Natural killer cell treated with Interleukin-12 subunit alpha and Interleukin-12 subunit beta and Interleukin-15 and Interleukin-18, amount 100 ng/mL, for 72 hours (primary cell): ENCODE measurements at regions not wholly inside any gene's neighbourhood (a gene's known extent, or its start where the extent isn't known, plus 50 kb on each side); places are given as distances from the start of the nearest gene placed in this dataset.
A peak's percentile ranks its signal among the peaks of the same experiment; 100 is the strongest.

Source experiments
- ATAC-seq, 2 donors: fragments of 150-1000 bp; cut with Tn5 transposase in 1 of 2; sonication (Bioruptor Pico), chemical (Tn5 transposase) in 1 of 2; 2 replicates each; pipeline ENCODE4 v1.10.0; 2021
- DNase-seq: peaks from one replicate; pipeline ENCODE4 v3.0.0; 2022; ENCODE audit warnings: low spot score
- H3K27ac Mint-ChIP-seq, 2 donors: 1 replicate in 1 of 2; 2 replicates in 1 of 2; pipeline ENCODE4 v1.8.0; 2022; ENCODE audit warnings: mixed read lengths in 2 of 2, mild to moderate bottlenecking in 1 of 2, moderate library complexity in 1 of 2
- H3K27me3 Mint-ChIP-seq, 2 donors: 1 replicate in 1 of 2; 2 replicates in 1 of 2; pipeline ENCODE4 v1.8.0; 2022; ENCODE audit warnings: mixed read lengths in 2 of 2
- H3K36me3 Mint-ChIP-seq: one replicate; pipeline ENCODE4 v1.8.0; 2022; ENCODE audit warnings: mixed read lengths
- H3K4me1 Mint-ChIP-seq, 2 donors: 1 replicate in 1 of 2; 2 replicates in 1 of 2; pipeline ENCODE4 v1.8.0; 2022; ENCODE audit warnings: low read depth in 2 of 2, mixed read lengths in 2 of 2, mild to moderate bottlenecking in 1 of 2
- H3K4me3 Mint-ChIP-seq: one replicate; pipeline ENCODE4 v1.8.0; 2022; ENCODE audit warnings: mixed read lengths
- H3K9me3 Mint-ChIP-seq: 2 replicates; pipeline ENCODE4 v1.8.0; 2022; ENCODE audit warnings: mixed read lengths

DNA sequence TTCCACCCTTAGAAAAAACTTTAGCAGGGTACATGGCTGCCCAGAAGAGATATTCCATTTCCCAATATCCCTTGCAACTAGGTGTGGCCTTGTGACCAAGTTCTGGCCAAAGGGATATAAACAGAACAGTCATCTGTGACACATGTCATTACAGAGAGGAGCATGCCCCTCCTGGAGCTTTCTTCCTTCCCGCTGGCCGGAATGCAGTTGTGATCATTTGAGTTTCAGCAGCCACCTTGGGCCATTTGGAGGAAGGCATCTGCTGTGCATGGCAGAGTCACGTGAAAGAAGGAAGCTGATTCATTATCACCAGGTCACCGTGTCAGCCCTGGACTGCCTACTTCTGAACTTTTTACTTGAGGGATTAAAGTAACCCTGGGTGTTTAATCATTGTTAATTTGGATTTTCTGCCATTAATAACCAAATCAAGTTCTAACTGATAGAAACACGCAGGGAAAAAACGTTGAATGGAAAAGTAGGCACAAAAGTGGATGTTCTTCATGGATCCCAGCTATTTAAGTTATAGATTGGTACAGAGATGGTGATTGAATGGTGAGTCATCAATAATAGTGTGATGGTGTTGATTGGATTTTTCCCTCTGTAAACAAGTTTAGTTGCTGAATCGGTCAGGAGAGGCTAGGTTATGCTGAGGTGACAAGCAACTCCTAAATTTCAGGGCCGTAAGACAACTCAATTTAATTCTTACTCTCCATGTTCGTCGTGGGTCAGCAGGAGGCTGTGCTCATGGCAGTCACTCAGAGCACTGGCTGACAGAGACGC is 80.7 kb upstream of the CCDC167 start:
- Mint-ChIP-seq H3K4me1 (no peaks in the 10 kb centered on the region), H3K27ac (no peak overlapping the region), H3K9me3 (no peaks in the 10 kb centered on the region), H3K27me3 (peaks cover 3 to 8% of the 10 kb centered on the region in 2 donors), H3K36me3 (no peaks in the 10 kb centered on the region), H3K4me3 (no peak overlapping the region)
- ATAC-seq, result no peak
- DNase-seq, result no peak

DNA sequence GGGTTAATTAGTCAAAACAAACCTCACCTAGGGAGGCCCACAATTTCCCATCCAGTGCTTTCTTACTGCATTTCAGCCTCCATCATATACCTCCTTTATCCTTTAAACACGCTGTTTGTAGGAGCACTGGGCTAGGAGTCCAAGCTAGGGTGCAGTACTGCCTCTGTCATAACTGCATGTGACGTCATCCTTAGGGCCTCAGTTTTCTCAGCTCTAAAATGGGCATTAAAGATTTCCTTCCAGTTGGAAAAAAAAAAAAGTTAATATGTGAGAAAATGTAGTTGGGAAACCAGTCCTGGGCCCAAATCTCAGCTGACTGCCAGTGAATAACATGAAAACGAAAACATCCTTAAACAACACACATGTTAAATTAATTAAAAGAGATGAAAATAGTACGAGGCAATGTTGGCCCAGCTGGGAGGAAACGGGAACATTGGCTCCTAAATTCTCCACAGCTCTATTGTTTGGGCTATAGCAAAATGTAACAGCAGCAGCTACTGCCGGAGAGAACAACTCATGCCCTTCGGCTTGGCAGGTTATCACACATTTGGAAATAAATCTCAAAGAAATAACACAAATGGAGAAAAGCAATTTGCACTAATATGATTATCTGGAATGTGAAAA is 79.9 kb upstream of the CCDC167 start:
- no peaks in the 10 kb centered on the region for H3K4me1 Mint-ChIP-seq
- DNase-seq (no peak), ATAC-seq (no peak)
- no peaks in the 10 kb centered on the region for H3K9me3 Mint-ChIP-seq
- H3K36me3 Mint-ChIP-seq, result no peaks in the 10 kb centered on the region
- H3K4me3 Mint-ChIP-seq, result no peak overlapping the region
- peaks cover 3 to 8% of the 10 kb centered on the region in 2 donors for H3K27me3 Mint-ChIP-seq
- H3K27ac Mint-ChIP-seq, result no peak overlapping the region

DNA sequence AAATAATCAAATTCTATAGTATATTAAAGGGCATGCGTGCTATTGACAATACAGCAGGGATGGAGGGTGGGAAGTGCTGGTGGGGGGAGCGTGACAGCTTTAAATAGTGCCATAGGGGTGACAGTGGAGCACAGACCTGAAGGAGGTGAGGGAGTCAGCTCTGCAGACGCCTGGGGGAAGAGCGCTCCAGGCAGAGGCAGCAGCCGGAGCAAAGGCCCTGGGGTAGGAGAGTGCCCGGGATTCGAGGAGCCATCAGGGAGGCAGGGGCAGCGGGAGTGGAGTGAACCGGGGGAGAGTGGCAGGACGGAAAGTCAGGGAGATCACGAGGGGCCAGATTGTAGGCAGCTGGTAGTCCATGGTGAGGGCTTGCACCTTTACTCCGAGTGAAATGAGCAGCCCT is 78.4 kb upstream of the CCDC167 start:
- Mint-ChIP-seq H3K27ac (no peak overlapping the region), H3K36me3 (no peaks in the 10 kb centered on the region), H3K27me3 (no peaks in the 10 kb centered on the region), H3K4me1 (no peaks in the 10 kb centered on the region), H3K9me3 (no peaks in the 10 kb centered on the region), H3K4me3 (no peak overlapping the region)
- ATAC-seq, result no peak
- no peak for DNase-seq

DNA sequence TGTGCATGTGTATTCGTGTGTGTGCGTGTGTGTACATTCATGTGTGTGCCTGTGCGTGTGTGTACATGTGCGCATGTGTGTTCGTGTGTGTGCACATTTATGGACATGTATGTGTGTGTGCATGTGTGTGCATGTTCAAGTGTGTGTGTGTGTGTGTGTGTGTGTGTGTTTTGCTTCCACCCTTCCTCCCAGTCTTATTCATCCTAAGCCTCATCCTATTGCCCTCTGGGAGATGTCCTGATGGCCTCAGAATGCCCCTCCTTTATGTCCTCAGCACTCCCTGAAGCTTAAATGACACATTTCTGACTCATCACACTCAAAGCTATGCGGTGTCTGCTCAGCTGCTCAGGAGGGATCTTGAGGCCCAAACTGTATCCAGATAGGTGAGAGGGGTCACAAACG is 76.6 kb upstream of the CCDC167 start:
- Mint-ChIP-seq H3K4me1 (no peaks in the 10 kb centered on the region), H3K27ac (no peak overlapping the region), H3K27me3 (no peaks in the 10 kb centered on the region), H3K36me3 (no peaks in the 10 kb centered on the region), H3K9me3 (no peaks in the 10 kb centered on the region), H3K4me3 (no peak overlapping the region)
- no peak for DNase-seq
- ATAC-seq, result peak in 1 of 2 donors; percentile 12

DNA sequence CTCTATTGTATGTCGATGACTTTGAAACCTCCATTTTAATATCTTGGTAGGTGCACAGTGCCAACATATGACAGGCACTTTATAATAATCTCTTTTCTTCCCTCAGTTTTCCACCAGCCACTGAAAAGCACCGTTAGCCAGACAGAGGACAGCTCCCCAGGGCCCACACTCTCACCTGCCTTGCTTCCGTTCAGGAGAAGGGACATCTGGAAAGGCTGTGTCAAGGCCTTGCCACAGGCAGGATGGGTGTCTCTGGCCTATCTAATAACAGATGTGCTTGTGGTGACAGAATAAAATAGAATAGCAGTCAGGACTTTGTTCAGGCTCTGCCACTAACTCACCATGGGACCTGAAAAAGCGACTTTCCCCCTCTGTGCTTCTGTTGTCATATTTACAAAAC is 75.5 kb upstream of the CCDC167 start:
- ATAC-seq, result no peak
- no peak for DNase-seq
- no peaks in the 10 kb centered on the region for H3K4me1 Mint-ChIP-seq
- peaks cover 4 to 6% of the 10 kb centered on the region in 2 donors for H3K27me3 Mint-ChIP-seq
- H3K4me3 Mint-ChIP-seq, result no peak overlapping the region
- no peaks in the 10 kb centered on the region for H3K9me3 Mint-ChIP-seq
- no peaks in the 10 kb centered on the region for H3K36me3 Mint-ChIP-seq
- H3K27ac Mint-ChIP-seq, result no peak overlapping the region

DNA sequence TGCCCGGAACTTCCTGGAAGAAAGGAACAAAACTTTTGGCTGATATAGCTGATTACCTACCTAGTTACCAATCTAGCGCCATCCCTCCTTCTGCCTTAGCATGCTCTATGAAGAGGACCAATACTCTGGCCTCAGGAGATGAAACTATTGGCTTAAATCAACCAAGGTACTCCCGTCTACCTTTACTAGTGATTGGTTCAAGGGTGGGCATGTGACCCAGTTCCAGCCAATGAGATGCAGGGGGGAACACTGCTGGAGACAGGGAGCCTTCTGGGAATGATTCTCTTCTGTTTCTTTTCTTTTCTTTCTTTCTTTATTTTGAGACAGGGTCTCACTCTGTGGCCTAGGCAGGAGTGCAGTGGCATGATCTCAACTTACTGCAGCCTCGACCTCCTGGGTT is 72.6 kb upstream of the CCDC167 start:
- Mint-ChIP-seq H3K9me3 (no peaks in the 10 kb centered on the region), H3K4me1 (no peaks in the 10 kb centered on the region)

DNA sequence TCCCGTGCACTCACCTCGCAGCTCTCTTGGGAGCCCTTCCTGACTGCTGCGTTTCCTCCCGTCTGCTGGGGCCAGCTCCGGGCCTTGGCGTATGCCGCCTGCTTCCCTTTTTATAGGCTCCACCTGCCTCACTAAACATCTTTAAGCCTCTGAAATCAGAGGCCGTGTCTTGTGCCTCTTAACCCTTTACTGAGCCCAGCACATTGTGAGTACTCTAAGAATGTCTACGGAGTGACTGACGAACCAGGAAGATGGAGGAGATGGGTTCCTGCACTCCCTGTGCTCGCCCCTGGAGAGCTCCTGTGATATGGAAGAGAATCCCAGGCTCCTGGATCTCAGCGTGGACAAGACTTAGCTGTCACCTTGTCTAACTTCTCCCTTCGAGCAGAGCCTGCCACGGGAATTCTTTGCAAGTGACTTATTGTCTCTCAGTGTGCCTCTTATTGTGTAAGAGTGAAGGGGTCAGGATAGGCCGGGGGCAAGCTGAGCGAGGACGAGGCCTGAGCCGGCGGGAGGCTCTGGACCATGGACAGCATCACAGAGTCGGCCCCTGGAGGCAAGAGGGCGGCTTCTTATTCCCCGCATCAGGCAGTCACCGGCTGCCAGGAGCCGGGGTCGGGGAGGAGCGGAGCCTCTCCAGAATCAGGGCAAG is 70.9 kb upstream of the CCDC167 start:
- Mint-ChIP-seq H3K36me3 (no peaks in the 10 kb centered on the region), H3K27me3 (peaks cover 13 to 17% of the 10 kb centered on the region in 2 donors), H3K9me3 (no peaks in the 10 kb centered on the region), H3K4me3 (no peak overlapping the region), H3K27ac (no peak overlapping the region), H3K4me1 (peaks cover 5 to 8% of the 10 kb centered on the region in 2 donors)
- DNase-seq (no peak), ATAC-seq (no peak)

More for the DNA sequence above, 72.6 kb upstream of the CCDC167 start:
- ATAC-seq (no peak), DNase-seq (no peak)
- H3K4me3 Mint-ChIP-seq, result no peak overlapping the region
- H3K27ac Mint-ChIP-seq, result no peak overlapping the region
- H3K36me3 Mint-ChIP-seq, result no peaks in the 10 kb centered on the region
- peaks cover 7 to 12% of the 10 kb centered on the region in 2 donors for H3K27me3 Mint-ChIP-seq

DNA sequence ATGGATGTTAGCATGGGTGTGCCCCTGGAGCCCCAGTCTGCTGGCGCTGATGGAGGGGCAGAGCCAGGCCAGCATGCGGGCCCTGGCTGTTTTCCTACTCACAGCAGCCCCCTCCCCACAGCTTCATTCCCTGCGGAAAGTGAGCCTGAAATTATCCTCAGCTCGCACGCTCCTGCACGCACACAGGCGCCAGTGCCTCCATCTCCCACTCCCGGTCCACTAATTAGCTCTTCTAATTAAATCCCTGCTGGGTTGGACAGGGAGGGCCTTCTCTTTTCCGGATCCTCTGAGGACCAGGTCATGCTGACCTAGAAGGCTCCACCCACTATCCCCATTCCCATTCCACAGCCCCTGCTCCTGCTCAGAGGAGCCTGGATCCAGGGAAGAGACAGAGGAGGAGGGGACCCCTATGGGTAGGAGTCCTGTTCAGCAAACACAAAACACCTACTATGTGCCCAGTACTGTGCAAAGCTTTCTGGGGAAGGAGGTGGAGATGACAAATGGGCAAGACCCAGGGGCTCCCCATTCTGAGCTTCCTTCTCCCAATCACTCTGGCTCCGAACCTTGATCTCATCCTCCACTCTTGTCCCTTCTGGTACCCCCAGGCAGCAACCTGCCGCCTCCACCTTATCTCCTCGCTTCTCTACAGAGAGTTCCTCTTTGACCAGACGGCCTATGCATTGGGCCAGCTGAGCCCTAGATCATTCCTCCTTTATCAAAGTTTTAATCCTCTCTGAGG is 70.2 kb upstream of the CCDC167 start:
- Mint-ChIP-seq H3K36me3 (no peaks in the 10 kb centered on the region), H3K27ac (no peak overlapping the region), H3K4me1 (peaks cover 5 to 8% of the 10 kb centered on the region in 2 donors), H3K9me3 (no peaks in the 10 kb centered on the region), H3K4me3 (no peak overlapping the region), H3K27me3 (peaks cover 18 to 22% of the 10 kb centered on the region in 2 donors)
- no peak for DNase-seq
- ATAC-seq, result no peak

DNA sequence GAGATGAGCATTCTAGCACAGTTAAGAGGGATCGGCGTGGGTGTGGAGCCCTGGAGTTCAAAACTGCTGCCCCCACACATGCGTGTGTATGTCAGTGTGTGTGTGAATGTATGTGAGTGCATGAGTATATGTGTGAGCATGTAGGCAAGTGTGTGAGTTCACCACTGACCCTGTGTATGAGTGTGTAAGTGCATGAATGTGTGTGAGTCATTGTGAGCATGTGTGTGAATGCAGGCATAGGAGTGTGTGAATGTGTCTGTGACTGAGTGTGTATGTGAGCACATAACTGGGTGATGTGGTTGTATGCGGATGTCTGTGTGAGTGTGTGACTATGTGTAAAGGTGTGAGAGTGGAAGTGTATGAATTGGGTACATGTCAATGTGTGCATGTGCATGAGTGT is 69.6 kb upstream of the CCDC167 start:
- no peak overlapping the region for H3K27ac Mint-ChIP-seq
- DNase-seq (no peak), ATAC-seq (no peak)

DNA sequence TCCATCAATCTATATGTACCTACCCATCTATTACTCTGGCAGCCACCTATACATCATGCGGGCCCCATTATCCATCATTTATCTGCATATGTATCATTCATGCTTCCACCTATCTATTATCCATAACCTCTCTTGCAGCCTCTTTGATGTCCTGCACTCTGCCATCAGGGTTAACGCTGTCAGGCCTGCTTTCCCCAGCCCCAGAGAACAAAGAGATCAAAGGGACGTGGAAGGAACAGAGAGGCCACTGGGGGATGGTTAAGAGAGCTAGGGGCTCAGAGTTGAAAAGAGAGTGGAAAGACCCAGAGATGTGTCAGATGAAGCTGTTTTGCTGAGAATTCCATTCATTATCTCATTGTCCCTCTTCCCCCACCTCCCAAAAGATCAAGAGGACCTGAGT is 67.3 kb upstream of the CCDC167 start:
- Mint-ChIP-seq H3K27me3 (peaks cover 27 to 31% of the 10 kb centered on the region in 2 donors), H3K9me3 (no peaks in the 10 kb centered on the region), H3K36me3 (no peaks in the 10 kb centered on the region), H3K4me1 (peaks cover 5 to 8% of the 10 kb centered on the region in 2 donors), H3K4me3 (peak overlapping the region; percentile 26), H3K27ac (no peak overlapping the region)
- ATAC-seq (no peak), DNase-seq (no peak)

More for the DNA sequence above, 69.6 kb upstream of the CCDC167 start:
- Mint-ChIP-seq H3K4me3 (no peak overlapping the region), H3K4me1 (peaks cover 5 to 8% of the 10 kb centered on the region in 2 donors), H3K9me3 (no peaks in the 10 kb centered on the region), H3K36me3 (no peaks in the 10 kb centered on the region), H3K27me3 (peaks cover 24 to 25% of the 10 kb centered on the region in 2 donors)

DNA sequence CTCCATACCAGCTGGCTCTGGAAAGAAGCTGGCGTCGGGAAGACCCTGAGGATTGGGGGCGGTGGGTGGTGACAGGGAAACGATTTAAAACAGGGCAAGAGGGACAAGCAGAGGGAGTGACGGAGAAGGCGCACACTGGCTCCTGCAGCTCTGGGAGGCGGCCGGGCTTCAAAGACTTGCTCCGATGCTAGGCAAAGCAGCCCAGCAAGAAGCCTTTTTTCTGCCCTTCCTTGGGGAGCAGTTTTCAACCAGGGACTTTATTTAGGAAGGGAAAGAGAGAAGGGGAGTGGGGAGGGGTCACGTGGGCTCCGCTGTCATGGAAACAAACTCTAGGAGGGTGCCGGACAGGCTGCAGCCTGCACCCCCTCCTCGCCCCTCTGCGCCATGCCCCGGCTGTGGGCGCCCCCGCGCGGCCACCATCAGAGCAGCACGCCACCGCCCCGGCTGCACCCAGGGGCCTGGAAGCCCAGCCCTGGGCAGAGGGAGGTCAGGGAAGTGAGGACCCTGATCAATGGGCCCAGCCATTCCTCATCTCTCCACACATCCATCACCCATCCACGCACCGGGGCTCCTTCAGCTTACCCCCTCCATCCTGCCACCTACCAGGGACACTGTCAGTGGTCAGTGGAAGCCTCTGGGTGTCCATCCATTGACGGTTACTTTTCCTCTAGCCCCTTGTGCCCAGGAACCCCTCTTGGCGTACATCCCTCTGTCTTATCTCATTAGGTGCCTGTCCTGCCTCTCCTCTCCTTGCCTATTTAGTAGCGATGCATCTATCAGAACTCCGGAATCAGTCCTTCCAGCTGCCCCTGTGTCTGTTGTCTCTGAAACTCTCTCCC is 66.6 kb upstream of the CCDC167 start:
- H3K4me3 Mint-ChIP-seq, result peak overlapping the region; percentile 26
- H3K36me3 Mint-ChIP-seq, result no peaks in the 10 kb centered on the region
- no peak for DNase-seq
- peak; percentile 86 to 87 for ATAC-seq
- H3K27ac Mint-ChIP-seq, result no peak overlapping the region
- H3K27me3 Mint-ChIP-seq, result peaks cover 27 to 32% of the 10 kb centered on the region in 2 donors
- H3K9me3 Mint-ChIP-seq, result no peaks in the 10 kb centered on the region
- H3K4me1 Mint-ChIP-seq, result peaks cover 5 to 8% of the 10 kb centered on the region in 2 donors

DNA sequence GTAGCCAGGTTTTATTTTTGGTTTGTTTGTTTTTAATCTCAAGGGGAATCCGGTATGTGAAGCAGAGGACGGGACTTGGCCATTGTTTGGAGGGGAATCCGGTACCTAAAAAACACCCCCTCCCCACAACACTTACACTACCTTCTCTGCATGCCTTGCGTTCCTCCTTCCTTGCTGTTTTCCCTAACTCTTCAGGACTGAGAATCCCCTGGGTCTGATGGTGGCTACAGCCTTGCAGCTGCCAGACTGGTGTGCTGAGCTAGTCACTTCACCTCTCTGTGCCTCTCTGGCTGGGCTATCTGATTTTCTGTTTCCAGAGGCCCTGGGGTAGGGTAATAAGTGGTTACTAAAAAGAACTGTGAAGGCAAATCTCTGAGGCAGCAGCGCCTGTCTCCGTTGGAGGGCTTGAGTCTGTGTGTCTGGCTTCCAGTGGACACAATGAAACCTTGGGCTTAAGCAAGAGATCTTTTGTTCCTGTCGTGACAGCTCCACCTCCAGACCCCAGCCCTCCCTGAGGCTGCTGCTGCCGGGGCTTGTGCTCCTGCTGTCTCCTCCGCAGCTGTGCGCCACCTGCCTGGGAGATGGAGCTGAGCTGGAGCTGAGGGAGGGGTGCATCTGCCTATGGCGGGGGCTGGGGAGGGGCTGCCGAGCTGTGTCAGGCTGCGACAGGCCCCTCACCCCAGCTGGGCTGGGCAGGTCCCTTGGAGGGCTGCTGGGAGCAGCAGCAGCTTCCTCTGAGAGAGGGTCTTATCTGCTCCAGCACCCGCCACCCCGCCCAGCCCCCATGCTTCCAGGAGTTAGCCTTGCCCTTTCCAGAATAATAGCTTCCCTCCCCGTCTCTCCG is 65.8 kb upstream of the CCDC167 start:
- ATAC-seq (no peak), DNase-seq (no peak)
- no peak overlapping the region for H3K27ac Mint-ChIP-seq
- H3K4me3 Mint-ChIP-seq, result peak overlapping the region; percentile 8
- H3K9me3 Mint-ChIP-seq, result no peaks in the 10 kb centered on the region
- H3K4me1 Mint-ChIP-seq, result peaks cover 5 to 8% of the 10 kb centered on the region in 2 donors
- H3K27me3 Mint-ChIP-seq, result peaks cover 26 to 34% of the 10 kb centered on the region in 2 donors
- no peaks in the 10 kb centered on the region for H3K36me3 Mint-ChIP-seq
